Mammary epithelial cell (primary cell): ENCODE measurements at regions not wholly inside any gene's neighbourhood (a gene's known extent, or its start where the extent isn't known, plus 50 kb on each side); places are given as distances from the start of the nearest gene placed in this dataset.

Experiments used
- EZH2 ChIP-seq: IDR thresholded peaks from 2 replicates; pipeline ENCODE4 v1.6.1; 2012; ENCODE audit warnings: low read length, inconsistent platforms, borderline replicate concordance
- TF ChIP-seq, protein P1 (sequence below), 2 donors: IDR thresholded peaks in 1 of 2; conservative IDR thresholded peaks in 1 of 2; 2 replicates each; pipeline ENCODE4 v1.5.1; 2011 to 2012; ENCODE audit warnings: inconsistent platforms in 2 of 2, low read length in 2 of 2, mild to moderate bottlenecking in 2 of 2, control low read depth in 1 of 2, low read depth in 1 of 2; ENCODE audit not compliant: insufficient read depth in 1 of 2; ENCODE audit errors: extremely low read depth in 1 of 2

DNA sequence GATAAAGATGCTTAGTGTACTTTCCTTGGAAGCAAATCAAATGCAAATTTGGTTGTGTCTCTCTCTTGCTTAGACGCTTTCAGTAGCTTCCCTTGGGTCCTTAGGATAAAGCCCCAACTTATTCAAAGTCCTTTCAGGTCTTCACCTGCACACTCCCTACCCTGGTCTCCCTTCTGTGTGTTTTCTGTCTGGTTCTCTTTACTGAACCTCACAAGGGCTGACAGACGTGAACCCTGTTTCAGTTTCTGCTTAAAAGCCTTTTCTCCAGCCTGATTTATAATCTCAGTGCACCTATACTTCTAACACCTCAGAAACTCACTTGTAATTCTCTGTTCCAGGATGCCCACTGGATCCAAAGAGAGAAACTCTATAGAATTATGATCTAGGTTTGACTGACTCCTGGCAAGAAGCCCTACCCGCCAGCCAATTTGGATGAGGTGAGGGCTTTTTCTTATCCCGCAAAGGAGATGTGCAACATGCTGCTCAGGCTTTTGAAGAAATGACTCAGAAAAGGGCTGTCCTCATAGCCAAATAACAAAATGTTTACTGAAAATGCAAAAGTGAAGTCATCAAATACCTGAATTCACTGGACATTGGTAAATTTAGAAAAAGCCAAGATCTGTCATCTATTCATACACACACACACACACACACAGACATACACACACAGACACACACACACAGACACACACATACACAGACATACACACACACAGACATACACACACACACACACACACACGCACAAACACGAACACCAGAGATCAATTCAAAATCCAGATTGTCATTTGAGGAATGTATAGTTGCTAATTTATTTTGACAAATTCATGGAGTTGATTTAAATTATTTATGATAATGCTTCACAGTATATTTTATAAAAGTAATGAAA is 102.4 kb upstream of the EOMES start:
- TF ChIP-seq, protein P1, sequence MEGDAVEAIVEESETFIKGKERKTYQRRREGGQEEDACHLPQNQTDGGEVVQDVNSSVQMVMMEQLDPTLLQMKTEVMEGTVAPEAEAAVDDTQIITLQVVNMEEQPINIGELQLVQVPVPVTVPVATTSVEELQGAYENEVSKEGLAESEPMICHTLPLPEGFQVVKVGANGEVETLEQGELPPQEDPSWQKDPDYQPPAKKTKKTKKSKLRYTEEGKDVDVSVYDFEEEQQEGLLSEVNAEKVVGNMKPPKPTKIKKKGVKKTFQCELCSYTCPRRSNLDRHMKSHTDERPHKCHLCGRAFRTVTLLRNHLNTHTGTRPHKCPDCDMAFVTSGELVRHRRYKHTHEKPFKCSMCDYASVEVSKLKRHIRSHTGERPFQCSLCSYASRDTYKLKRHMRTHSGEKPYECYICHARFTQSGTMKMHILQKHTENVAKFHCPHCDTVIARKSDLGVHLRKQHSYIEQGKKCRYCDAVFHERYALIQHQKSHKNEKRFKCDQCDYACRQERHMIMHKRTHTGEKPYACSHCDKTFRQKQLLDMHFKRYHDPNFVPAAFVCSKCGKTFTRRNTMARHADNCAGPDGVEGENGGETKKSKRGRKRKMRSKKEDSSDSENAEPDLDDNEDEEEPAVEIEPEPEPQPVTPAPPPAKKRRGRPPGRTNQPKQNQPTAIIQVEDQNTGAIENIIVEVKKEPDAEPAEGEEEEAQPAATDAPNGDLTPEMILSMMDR (conservative IDR thresholded peaks at IDR 0.05 in 1 of 2, IDR thresholded peaks at IDR 0.05 in 1 of 2; ENCODE audit: extremely low read depth in 1 of 2, insufficient read depth in 1 of 2, low read depth in 1 of 2, low read length in 2 of 2) = no peak
- no peak for TF ChIP-seq EZH2
